NB4 (cell line): ENCODE measurements at regions not wholly inside any gene's neighbourhood (a gene's known extent, or its start where the extent isn't known, plus 50 kb on each side); places are given as distances from the start of the nearest gene placed in this dataset.

Source experiments
- DNase-seq: peaks from one replicate; pipeline ENCODE4 v3.0.0; 2010; ENCODE audit warnings: low read depth
- H3K4me3 ChIP-seq: one replicate; pipeline ENCODE4 v1.5.1; 2011; ENCODE audit warnings: mild to moderate bottlenecking, low read depth, low read length, moderate library complexity
- MYC ChIP-seq: IDR thresholded peaks from 2 replicates; pipeline ENCODE4 v1.6.1; 2011; ENCODE audit warnings: low read depth, low read length
- POLR2A ChIP-seq: IDR thresholded peaks from 2 replicates; pipeline ENCODE4 v1.6.1; 2011; ENCODE audit warnings: mild to moderate bottlenecking; ENCODE audit not compliant: insufficient read length; ENCODE audit errors: extremely low read depth
- TF ChIP-seq, protein P1 (sequence below): IDR thresholded peaks from 2 replicates; pipeline ENCODE4 v1.6.1; 2011; ENCODE audit warnings: low read depth, low read length
- TF ChIP-seq, protein P2 (sequence below): IDR thresholded peaks from one replicate; pipeline ENCODE4 v1.5.1; 2012; ENCODE audit warnings: low read depth, low read length

DNA sequence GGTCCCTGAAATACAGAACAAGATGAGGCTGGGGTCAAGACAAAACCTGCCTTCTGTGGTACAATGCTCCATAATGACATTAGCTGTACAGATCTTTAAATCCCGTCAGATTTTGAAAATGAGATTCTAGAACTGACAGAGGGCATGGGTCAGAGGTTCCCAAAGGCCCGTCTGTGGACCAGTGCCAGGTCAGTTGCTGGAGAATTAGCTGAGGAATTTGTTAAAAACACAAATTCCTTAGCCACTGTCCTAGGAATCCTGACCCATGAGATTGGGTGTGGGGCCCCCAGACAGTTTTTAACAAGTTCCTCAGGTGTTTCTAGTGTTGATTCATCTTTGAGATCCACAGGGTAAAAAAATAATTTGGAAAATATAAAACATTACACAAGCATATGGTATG lies 97.0 kb downstream of the SIPA1L2 start:
- no peak overlapping the region for H3K4me3 ChIP-seq
- TF ChIP-seq, protein P1, sequence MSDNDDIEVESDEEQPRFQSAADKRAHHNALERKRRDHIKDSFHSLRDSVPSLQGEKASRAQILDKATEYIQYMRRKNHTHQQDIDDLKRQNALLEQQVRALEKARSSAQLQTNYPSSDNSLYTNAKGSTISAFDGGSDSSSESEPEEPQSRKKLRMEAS: no peak
- TF ChIP-seq, protein P2, sequence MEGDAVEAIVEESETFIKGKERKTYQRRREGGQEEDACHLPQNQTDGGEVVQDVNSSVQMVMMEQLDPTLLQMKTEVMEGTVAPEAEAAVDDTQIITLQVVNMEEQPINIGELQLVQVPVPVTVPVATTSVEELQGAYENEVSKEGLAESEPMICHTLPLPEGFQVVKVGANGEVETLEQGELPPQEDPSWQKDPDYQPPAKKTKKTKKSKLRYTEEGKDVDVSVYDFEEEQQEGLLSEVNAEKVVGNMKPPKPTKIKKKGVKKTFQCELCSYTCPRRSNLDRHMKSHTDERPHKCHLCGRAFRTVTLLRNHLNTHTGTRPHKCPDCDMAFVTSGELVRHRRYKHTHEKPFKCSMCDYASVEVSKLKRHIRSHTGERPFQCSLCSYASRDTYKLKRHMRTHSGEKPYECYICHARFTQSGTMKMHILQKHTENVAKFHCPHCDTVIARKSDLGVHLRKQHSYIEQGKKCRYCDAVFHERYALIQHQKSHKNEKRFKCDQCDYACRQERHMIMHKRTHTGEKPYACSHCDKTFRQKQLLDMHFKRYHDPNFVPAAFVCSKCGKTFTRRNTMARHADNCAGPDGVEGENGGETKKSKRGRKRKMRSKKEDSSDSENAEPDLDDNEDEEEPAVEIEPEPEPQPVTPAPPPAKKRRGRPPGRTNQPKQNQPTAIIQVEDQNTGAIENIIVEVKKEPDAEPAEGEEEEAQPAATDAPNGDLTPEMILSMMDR: no peak
- TF ChIP-seq MYC (no peak), POLR2A (no peak)
- no peak for DNase-seq

DNA sequence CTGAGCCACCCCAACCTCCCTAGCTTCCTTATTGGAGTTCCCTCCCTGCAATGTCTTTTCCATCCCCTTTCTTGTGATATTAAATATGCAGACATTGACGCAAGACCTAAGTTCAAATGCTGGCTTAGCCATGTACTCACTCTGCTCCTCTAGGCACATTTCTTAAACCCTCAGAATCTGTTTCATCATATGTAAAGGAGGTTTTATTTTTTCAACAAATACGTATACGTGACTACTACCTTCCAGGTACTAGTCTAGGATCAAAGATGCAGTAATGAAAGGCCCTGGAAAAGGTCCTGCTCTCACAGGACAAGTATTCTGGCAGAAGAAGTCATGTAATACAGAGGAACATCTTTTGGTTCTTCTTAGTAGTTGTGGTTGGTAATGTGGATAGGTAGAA lies 98.6 kb downstream of the SIPA1L2 start:
- no peak overlapping the region for H3K4me3 ChIP-seq
- no peak for DNase-seq
- TF ChIP-seq, protein P1: no peak
- TF ChIP-seq, protein P2: no peak
- TF ChIP-seq POLR2A (no peak), MYC (no peak)

DNA sequence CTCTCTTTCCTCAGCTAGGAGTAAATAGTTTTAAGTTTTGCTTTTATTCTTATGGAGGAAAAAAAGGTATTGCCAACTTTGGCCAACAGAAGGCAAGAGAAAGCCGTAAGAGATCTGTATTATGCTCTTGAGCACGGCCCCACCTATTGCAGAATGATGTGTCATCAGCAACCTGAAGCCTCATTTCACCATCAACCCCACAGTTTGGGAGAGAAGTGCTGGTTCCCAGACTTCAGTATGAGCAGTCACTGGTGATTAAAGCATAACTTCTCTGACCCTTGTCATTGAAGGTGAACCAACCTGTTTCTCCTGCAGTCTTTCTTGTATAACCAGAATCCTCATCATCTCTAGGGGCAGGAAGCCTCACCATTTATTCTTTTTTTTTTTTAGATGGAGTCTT lies 100.2 kb downstream of the SIPA1L2 start:
- TF ChIP-seq, protein P1: no peak
- TF ChIP-seq POLR2A (no peak), MYC (no peak)
- TF ChIP-seq, protein P2: no peak
- DNase-seq: no peak
- no peak overlapping the region for H3K4me3 ChIP-seq

GRCh38 chr1:232528472-232529089 lies 101.4 kb downstream of the SIPA1L2 start:
- no peak overlapping the region for H3K4me3 ChIP-seq
- no peak for DNase-seq
- TF ChIP-seq MYC: no peak
- TF ChIP-seq, protein P2: no peak

DNA sequence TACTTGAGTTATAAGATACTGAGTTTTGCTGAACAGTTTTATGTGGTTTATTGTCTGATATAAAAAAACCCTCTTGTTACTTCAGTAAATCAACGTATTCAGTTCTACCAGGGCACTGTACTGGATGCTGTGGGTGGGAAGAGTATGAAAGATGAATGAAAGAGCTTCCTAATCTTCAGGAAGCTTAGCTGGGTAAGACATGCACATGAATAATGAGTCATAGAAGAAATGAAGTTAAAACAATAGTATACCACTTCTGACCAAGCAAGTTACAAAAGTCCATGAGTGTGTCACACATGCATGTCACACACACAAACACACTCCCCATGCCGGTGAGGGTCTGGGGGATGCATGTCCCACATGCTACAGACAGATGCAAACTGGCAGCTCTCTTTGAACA lies 105.9 kb downstream of the SIPA1L2 start:
- TF ChIP-seq POLR2A (no peak), MYC (no peak)
- TF ChIP-seq, protein P1: no peak
- TF ChIP-seq, protein P2: no peak
- no peak for DNase-seq
- no peak overlapping the region for H3K4me3 ChIP-seq

- TF ChIP-seq, protein P1: no peak
- TF ChIP-seq, protein P2: no peak
- TF ChIP-seq MYC: no peak
- TF ChIP-seq POLR2A: no peak
- no peak for DNase-seq
- H3K4me3 ChIP-seq: no peak overlapping the region
Observed at GRCh38 chr1:232522189-232522588, 107.7 kb downstream of the SIPA1L2 start.
